Cardiac septum (tissue), 1 donor: ENCODE measurements at regions not wholly inside any gene's neighbourhood (a gene's known extent, or its start where the extent isn't known, plus 50 kb on each side); places are given as distances from the start of the nearest gene placed in this dataset.
"Not testable (repeated sequence)": the region's sequence is repeated elsewhere in the genome, so short reads cannot be mapped to it uniquely, and the experiment has no call there.

Experiments
- DNase-seq: peaks from one replicate; pipeline ENCODE4 v3.0.0-alpha.2; 2020; ENCODE audit warnings: low spot score
- intact Hi-C: fragments of 100-400 bp; cut with DNase I; formaldehyde crosslinking; loops from one replicate; pipeline ENCODE4 v1.14.0; 2022
- donor health status: DM: no; HTN: no; CAD: no.

DNA sequence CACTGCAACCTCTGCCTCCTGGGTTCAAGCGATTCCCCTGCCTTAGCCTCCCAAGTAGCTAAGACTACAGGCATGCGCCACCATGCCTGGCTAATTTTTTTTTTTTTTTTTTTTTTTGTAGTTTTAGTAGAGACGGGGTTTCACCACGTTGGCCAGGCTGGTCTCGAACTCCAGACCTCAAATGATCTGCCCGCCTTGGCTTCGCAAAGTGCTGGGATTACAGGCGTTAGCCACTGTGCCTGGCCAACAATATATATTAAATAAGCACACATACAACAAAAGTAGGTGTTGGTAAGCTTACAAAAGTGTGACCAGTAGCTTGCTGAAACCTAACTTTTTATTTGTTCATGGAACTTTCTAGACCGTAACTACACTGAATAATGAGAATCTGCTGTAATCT is 117.1 kb upstream of the SERF1B start:
- peak; percentile 31 for DNase-seq
- intact Hi-C loops = not testable (repeated sequence)

DNA sequence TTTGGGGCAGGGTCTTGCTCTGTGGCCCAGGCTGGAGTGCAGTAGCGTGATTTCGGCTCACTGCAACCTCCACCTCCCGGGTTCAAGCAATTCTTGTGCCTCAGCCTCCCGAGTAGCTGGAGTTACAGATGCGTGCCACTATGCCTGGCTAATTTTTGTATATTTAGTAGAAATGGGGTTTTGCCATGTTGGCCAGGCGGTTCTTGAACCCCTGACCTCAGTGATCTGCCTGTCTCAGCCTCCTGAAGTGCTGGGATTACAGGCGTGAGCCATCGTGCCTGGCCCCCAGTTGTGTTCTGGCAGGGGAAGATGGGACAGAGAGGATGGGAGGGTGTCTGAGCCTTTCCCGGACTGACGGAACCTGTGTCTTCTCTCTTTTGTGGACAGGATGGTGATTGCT is 111.3 kb upstream of the SERF1B start:
- intact Hi-C loops, DNase-seq: not testable (repeated sequence)
